Globus pallidus (tissue), 1 donor: ENCODE measurements at regions not wholly inside any gene's neighbourhood (a gene's known extent, or its start where the extent isn't known, plus 50 kb on each side); places are given as distances from the start of the nearest gene placed in this dataset.

ENCODE experiments used
- DNase-seq: peaks from one replicate; pipeline ENCODE4 v3.0.0-alpha.2; 2015; ENCODE audit warnings: low spot score

DNA sequence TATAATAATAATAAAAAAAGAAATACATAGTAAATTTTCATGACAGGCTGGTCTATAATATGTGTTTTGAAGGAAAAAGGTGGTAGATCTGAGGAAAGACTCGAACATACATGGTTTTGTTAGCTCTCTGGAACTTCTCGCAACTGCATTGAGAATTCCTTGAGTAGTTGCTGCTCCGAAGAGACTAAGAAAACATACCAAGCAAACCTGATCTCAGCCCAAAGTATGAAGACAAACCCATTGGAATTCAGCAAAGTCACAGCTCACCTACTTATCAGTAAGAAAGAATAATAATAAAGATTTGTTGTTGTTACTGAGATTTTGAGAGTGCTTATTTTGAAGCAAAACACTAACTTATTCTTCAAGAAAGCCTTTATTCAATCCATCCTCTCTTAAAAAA is 1107.1 kb upstream of the EYS start:
- no peak for DNase-seq

DNA sequence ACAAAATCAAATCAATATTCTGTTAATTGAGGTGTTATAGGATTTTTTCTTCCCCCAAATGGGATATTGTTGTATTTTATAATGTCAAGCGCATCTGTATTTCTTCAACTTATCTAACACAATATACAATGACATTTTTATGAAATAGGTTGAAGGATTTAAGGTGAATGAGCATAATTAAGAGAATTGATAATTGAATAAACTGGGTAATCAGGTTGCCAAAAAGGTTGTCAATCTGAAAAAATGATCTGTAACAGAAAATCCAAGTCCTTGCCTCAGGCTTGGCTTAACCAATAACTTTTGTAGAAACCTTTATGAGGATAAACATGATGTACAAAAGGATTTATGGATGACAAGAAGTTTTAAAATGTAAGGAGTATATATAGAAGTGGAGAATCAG is 1101.7 kb upstream of the EYS start:
- no peak for DNase-seq

DNA sequence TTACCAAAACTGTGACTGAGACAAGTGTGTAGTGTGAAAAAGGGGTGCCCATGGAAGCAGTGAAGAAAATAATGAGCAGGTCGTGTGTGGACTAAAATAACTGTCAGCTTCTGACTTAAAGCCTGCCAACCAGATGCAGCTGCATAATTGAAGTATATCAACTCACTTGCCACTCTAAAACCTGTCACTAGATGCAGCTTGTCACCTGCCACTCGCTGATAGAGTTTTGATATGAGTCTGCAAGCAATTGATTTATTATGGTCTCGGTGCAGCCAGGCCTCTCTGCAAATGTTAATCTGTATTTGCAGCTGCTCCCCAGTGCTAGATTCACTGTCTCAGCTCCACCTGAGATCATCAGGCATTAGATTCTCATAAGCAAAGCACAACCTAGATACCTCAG is 1090.0 kb upstream of the EYS start:
- DNase-seq = no peak

DNA sequence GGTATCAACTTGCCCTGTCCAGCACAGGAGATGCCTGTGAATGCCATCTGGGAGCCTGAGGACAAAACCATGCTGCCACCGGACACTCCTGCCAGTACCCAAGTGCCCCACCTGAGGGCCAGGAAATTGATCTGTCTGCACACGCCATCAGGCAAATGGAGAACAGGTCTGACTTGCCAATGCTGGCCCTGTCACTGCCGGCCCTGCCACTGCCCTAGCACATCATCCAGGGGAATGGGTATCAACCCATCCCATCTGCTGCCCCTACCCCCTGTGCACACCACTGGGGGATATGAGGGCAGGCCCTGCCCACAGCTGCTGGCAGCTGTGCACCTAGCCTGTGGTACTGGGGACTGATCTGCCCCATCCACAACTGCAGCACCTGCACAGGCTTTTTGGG is 1081.6 kb upstream of the EYS start:
- no peak for DNase-seq

DNA sequence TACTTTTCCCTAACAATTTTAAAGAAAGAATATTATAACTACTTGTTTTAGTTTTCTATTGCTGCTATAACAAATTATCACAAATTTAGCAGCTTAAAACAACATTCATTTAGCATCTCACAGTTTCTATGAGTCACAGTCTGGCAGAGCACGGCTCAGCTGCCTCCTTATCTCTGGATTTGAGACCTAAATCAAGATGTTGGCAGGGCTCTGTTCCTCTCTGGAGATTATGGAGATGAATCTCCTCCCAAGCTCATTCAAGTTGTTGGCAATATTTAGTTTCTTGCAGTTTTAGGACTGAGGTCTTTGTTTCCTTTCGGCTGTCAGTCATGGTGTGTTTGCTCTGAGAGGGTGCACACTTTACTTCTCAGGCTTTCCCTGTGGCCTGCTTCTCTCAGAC is 1065.8 kb upstream of the EYS start:
- DNase-seq = no peak

DNA sequence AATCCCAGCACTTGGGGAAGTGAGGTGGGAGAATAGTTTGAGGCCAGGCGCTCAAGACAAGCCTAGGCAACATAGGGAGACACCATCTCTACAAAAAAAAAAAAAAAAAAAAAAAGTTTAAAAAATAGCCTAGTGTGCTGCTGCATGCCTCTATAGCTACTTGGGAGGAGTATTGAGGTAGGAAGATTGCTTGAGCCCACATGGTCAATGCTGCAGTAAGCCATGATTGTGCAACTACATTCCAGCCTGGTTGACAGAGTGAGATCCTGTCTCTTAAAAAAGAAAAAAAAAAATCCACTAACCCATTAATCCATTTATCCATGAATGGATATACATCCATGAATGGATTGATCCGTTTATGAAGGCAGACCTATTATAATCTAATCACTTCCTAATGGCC is 1064.6 kb upstream of the EYS start:
- no peak for DNase-seq

DNA sequence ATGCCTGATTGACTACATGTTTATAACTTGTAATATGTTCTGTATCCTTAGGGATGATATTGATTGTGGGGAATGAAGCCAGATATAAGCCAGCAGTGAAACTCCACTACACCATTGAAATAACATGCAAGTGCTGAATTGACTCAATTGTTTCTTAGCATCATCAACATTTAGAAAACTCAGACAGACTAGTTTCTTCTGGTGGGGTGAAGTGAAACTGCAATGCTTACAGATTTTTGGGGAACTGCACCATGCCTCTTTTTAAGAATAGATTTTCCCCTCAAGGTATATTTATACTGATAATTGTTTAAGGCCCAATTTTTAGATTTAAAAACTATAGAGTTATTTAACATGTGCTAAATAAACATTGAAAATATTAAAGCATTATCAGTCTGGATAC is 1044.6 kb upstream of the EYS start:
- DNase-seq = no peak

DNA sequence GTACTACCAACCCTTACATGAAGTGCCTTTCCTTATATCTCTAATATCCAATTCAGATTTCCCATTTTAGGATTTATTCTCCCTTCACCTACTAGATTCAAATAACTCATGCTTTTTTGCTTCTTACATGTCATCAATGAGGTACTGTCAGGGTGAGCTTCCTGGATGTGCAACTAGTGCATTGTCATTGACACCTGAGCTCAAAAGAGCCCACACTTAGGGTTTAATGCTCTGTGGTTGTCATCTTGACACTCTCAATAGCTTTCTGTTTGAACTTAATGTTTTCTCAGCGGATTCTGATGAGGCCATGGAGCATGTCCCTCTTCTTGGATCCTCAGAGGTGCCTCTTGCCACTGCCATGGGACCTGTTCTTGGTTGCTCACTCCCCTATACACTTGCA is 1033.3 kb upstream of the EYS start:
- no peak for DNase-seq

DNA sequence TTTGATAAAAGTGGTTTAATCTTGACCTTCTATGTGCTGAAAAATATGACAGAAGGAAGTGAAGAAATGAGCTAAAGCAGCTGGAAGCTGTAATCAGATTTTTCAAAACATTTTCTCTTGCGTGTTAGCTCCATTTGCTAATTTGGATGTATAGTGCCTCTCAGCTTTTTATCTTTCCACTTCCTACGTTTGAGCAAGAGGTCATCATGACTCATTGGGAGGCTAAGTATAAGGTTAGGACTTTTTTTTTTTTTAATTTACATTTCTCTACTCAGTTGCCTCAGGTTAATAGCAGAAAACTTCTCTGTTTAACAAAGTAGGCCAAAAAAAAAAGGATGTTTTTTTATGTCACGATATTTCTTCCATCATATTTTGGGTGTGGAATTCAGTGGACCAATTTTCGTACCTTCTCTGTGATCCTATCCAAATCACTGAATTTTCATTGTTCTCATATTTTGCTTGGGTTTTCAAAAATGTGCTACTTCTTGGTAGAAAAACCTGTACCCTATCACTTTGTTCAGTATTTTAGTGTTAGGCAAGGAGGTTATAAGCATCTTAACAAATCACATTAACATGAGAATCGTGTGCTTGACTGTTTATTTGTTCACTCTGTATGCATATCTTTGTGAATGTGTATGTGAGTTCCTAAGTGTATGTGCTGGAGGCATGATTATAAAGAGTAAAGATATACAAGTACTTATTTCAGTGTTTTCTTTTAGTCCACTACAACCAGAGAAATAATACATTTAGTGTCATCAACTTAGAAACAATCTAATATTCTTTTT is 1028.3 kb upstream of the EYS start:
- DNase-seq = no peak

DNA sequence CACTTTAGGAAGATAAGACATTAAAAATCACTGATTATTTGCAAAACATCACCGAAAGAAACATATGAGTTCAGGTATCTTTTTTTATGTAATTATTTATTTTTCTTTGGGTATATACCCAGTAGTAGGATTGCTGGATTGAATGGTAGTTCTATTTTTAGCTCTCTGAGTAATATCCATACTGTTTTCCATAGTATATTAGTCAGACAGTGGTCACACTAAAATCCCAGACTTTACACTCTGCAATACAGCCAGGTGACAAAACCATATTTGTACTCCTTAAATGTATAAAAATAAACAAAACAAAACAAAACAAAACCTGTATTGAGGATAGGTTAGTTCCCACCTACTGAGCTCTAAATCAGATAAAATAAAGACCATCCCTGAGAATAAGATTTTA is 1024.3 kb upstream of the EYS start:
- DNase-seq = no peak

DNA sequence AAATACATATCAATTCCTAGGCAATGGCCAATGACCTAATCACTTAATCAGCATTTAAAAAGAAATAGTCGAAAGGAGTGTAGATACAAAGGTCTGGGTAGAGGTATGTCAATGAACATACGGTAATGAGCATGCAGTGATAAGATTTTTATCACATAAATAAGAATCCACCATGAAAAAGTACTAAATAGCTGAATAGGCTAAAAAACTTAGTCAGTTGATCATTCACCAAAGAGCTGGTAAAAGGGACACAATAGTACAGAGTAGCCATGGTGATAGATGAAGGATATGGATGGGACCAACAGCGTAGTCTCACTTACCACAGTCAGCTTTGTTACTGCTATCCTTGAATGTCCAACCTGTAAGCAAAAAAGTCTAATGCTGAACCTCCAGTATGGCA is 1018.6 kb upstream of the EYS start:
- DNase-seq = no peak

DNA sequence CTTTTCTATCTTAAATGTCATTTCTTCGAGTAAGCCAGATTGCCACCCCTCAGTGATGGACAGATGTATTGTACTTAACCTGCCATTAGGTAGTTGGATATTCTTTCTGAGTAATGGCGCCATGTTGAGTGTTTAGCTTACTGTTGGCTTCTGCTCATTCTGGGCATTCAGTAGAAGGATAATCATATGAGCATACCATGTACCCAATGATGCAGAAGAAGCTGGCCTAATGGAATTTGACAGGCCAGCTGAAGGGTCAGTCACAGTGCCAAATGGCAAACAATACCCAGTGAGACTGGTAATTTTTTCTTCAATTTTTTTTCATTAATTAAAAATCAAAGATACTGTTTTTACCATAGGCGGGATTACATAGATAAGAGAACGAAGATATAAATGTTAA is 1010.8 kb upstream of the EYS start:
- no peak for DNase-seq

DNA sequence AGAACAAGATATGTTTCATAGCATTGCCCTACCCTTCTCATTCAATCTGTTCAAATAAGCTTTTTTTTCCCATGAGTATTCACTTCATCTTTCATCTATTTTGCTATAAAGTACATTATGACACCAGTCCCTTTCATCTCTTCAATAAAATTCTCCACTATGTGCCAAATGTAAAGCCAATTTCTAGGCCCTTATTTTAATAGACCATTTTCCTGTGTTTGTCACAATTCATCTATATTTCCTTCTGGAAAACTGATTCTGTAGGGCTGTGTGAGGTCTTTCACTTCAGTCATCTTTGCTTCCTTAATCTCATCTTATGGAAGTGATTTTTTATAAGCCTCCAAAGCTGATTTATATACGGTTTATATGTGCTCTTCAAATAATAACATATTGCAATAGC is 992.4 kb upstream of the EYS start:
- DNase-seq = no peak

DNA sequence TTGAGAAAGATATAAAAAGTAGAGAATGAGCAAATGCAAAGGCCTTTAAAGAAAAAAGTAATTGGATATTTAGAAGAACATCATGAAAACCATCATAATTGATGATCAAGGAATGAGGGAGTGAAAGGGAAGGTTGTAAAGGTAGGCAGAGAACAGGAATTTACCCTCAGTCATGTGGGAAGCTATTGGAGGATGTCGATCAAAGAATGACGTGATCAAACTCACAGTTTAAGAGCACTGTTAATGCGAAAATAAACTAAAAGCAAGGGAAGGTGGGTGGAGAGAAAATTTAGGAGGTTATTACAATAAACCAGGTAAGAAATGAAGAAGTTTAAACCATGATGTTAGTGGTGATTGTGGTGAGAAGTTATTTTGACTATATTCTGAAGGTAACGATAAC is 982.6 kb upstream of the EYS start:
- DNase-seq = no peak

DNA sequence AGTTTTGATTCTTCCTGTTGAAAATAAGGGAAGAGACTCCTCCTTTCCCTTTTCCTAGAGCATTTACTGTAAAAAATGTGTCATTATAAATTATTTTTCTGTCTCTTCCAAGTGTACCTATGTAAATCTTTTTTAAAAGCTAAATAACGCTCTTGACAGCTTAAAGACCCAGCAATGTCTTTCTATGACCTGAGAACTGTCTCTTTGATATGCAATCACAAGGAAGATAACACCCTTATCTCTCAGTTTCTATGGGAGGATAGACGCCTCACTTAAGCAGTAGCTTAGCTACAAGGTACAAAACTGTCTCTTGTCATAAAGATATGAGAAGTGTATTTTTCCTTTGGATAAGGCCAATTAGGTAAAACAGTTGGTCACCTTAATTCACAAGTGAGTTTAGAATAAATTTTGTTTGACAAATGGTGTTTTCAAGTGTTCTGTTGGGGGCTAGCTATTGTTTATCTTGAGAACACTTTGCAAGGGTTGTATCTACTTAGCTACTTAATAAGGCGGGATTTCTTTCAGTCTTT is 980.6 kb upstream of the EYS start:
- DNase-seq = no peak

DNA sequence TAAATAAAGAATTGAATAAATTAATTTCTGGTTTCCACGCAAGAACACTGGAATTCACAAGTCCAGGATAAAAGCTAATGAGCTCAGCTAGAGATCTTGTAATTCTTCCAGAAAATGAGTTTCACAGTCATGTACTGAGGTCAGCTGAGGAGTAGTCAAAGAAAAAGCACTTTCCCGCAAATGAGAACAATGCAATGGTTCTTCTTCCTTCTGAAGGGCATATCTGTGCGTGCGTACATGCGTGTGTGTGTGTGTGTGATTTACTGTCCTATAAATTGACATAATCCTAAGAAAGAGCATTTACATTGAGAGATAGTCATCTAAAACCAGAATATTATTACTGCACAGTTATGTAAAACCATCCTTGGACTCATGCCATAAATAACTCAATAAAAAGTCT is 968.9 kb upstream of the EYS start:
- no peak for DNase-seq

DNA sequence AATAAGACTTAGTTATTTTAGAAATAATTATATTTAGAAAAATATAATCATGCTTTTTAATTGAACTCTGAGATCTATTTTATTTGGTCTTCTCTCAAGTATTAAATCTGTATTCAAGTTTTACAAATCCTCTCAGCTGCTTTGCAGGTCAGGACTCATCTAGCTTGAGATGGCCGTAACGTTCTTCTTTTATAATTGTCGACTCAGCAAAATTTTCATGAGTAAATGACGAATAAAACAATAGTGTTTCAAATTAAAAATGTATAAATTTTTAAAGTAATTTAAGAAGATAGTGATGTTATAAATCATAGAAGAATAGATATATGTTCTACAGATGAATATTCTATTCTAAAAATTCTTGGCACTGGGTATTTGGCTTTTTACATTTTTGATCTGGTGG is 957.1 kb upstream of the EYS start:
- no peak for DNase-seq

DNA sequence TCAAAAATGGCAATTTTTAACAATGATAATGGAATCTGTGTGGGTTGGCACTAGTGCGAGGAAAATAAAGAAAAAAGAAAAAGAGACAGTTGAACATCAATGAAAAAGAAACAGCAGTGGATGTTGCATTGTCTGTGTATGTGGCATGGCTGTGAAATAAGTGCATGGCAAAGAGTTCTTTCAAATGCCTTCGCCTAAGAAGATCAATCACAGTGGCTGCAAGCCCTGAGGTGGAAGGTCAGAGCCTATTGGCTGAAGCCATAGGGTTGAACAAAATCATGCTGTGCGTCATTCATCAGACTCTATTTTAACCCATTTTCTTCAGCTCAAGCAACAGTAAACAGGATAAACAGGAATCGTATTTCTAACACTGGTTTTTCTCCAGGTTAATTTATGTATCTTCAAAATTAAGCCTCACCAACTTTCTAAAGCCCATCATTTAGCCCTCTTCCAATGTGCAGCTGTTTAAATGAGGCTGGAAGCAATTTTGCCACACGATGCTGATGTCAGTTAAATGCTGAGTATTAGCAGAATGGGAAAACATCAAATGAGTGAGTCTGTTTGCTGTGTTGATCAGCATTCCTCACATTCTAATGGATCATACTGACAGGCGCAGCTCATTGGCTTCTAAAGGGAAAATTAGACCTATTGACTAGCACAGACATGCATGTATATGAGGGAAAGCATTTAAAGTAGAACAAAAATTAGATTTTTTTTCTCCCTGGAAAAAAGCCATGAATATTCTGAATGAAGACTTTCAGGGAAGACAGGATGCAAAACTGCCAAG is 955.9 kb upstream of the EYS start:
- no peak for DNase-seq

DNA sequence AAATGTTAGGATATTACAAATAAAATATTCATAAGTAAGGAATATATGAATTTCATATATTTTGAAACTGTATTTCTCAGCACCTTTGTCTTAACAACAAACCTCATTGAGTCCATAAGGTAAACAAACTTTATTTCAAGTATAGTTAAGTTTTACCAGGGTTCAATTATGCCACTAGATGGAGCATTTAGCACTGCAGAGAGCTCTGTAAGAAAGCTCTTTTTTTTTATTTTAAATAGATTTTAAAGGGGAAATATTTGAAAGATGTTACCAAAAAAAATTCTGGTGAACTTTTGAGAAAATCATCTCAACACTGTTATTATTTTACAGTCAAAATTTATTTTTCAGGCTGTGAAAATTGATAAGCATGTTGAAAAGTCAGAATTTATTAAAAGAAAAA is 955.2 kb upstream of the EYS start:
- peak; percentile 2 for DNase-seq

DNA sequence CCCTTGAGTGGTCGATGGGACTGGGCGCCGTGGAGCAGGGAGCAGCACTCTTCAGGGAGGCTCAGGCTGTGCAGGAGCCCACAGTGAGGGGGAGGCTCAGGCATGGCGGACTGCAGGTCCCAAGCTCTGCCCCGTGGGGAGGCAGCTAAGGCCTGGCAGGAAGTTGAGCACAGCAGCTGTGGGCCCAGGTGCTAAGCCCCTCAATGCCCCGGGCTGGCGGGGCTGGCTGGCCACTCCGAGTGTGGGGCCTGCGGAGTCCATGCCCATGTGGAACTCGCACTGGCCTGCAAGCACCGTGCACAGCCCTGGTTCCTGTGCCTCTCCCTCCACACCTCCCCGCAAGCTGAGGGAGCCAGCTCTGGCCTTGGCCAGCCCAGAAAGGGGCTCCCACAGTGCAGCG is 948.4 kb upstream of the EYS start:
- no peak for DNase-seq

DNA sequence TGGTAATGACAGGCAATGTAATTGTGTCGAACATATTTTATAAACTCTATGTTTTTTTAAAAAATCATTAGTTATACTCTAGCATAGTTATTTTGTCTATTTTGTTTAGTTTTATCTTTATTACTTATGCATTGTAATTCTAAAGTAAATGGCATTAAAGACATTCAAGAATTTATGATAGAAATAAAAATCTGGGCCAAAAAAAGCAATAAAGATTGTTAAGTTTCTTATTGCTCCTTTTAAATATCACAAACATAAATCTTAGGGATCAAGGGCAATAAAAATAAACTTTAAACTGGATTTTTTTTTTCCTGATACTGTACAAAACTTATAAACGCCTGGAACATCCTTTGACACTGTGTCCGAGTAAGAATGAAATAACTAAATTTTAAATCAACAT is 931.5 kb upstream of the EYS start:
- no peak for DNase-seq

DNA sequence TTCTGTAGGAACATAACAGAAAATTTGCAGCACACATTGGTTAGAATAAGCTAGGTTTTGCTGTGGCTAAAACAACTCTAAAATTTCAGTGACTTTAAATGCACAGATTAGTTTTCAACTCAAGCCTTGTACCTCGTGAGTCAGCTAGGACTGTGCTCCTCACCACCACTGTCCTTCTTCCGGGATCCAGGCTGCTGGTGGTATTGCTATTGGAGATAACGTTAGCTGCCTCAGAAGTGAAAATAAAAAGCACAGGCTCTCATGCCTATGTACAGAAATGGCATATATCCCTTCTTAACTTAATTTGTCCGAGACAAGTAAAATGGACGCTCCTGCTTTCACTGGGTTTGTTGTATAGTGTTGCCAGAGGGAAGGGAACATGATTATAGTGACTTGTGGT is 931.1 kb upstream of the EYS start:
- DNase-seq = no peak

DNA sequence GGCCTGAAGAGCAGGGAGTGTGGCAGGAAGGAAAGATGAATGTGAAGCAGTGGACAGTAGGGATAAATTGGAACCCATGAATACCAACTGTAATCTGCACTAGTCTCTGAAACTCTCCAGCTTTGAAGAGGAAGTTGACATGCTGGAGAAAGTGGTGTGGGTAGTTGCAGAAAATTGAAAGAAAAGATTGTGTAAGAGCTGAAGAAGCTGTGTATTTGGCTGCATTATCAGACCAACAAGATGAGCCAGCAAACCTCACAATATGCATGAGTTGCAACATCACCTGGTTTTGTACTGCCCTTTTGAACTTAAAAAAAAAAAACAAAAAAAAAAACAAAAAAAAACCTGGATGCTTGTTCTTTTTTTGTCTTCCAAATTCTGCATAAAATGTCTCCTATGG is 921.9 kb upstream of the EYS start:
- no peak for DNase-seq

DNA sequence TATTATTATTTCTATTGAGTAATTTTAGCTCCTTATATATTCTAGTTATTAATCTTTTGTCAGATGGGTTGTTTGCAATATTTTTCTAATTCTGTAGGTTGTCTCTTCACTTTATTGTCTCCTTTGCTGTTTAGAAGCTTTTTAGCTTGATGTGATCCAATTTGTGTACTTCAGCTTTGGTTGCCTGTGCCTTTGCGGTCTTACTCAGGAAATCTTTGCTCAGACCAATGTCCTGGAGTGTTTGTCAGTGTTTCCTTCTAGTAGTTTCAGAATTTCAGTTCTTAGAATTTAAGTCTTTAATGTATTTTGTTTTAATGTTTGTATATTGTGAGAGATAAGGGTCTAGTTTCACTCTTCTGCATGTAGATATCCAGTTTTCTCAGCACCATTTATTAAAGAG is 916.0 kb upstream of the EYS start:
- DNase-seq = no peak
